AG10803 (cell line): ENCODE measurements at regions not wholly inside any gene's neighbourhood (a gene's known extent, or its start where the extent isn't known, plus 50 kb on each side); places are given as distances from the start of the nearest gene placed in this dataset.

Experiments used
- DNase-seq: peaks from one replicate; pipeline ENCODE4 v3.0.0; 2010; ENCODE audit warnings: low read depth
- H3K4me3 ChIP-seq: 2 replicates; pipeline ENCODE4 v1.5.1; 2011; ENCODE audit warnings: mild to moderate bottlenecking, low read length, control low read depth
- TF ChIP-seq, protein P1 (sequence below): conservative IDR thresholded peaks from 2 replicates; pipeline ENCODE4 v1.5.1; 2011; ENCODE audit warnings: mild to moderate bottlenecking, low read length, control low read depth, inconsistent platforms

DNA sequence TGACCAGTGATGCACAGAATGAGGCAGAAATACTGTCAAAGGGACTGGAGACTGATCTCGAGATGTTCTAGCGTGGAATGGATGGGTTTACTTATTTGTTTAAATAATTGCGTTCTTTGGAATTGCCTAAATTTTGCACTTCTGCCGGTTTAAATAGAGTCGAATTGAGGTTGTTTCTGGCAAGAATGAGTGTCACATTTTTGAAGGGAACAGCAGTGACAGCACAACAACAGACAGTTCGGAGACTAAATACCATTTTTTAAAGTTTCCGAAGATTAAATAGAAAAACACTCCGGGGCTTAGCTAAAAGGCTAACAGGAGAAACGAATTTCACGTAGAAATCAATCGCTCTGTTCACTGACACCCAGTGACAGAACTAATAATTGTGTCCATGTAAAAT lies 969.2 kb upstream of the RBFOX1 start:
- no peak overlapping the region for H3K4me3 ChIP-seq
- TF ChIP-seq, protein P1, sequence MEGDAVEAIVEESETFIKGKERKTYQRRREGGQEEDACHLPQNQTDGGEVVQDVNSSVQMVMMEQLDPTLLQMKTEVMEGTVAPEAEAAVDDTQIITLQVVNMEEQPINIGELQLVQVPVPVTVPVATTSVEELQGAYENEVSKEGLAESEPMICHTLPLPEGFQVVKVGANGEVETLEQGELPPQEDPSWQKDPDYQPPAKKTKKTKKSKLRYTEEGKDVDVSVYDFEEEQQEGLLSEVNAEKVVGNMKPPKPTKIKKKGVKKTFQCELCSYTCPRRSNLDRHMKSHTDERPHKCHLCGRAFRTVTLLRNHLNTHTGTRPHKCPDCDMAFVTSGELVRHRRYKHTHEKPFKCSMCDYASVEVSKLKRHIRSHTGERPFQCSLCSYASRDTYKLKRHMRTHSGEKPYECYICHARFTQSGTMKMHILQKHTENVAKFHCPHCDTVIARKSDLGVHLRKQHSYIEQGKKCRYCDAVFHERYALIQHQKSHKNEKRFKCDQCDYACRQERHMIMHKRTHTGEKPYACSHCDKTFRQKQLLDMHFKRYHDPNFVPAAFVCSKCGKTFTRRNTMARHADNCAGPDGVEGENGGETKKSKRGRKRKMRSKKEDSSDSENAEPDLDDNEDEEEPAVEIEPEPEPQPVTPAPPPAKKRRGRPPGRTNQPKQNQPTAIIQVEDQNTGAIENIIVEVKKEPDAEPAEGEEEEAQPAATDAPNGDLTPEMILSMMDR: no peak
- DNase-seq: no peak

DNA sequence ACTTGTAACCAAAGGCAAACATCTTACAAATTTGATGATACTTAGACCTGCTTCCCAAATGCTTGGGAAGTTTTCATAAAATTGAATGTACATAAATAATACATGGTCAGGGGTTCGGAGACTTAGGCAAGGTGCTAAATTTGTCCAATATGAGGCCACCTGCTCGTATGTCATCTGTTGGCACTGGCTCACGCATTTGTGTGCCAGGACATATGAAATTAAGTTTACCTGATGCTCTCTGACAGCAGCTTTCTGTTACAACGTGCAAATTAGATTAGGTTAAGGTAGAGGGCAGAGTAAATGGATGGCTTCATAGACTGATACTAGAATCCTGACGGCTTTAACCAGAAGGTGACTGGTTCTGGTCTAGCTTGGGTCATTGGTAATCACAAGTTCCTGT lies 970.3 kb upstream of the RBFOX1 start:
- no peak for DNase-seq
- H3K4me3 ChIP-seq: no peak overlapping the region
- TF ChIP-seq, protein P1: no peak

DNA sequence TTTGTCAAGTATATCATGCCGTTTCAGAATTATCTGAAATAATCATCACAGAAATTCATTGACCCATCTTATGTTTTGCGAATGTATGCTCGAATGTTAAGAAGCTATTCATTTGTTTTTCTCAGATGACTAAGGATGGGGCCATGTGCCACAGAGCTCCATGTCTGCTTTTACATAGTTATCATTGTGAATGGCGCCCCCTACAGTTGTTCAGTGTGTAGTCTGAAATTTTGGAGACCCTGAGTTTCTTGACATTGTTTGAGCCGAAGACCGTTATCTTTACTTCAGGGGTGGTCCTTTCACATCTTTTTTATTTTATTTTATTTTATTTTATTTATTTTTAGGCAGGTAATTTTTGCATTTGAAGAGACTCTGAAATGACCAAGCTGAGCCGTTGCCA lies 972.0 kb upstream of the RBFOX1 start:
- TF ChIP-seq, protein P1: no peak
- no peak overlapping the region for H3K4me3 ChIP-seq

DNA sequence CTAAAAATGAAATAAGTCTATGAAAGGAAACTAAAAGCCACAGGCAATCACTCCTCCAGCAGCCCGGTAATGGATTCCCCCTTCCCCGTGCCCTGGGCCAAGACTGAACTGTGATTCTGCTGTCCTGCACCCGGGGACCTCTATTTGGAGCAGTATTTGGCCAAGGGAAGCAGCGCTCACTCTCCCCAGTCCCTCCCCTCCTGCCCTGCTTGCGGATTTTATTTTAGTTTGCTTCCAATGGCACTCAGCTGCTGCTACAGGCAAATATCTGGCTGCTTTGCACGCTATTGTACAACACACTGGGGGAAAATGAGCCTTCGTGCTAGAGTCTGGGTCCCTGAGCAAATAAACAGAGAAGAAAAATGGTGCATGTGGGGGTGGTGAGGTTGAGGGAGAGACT lies 975.7 kb upstream of the RBFOX1 start:
- no peak for DNase-seq
- H3K4me3 ChIP-seq: no peak overlapping the region
- TF ChIP-seq, protein P1: no peak

More for the DNA sequence above, 972.0 kb upstream of the RBFOX1 start:
- DNase-seq: no peak

DNA sequence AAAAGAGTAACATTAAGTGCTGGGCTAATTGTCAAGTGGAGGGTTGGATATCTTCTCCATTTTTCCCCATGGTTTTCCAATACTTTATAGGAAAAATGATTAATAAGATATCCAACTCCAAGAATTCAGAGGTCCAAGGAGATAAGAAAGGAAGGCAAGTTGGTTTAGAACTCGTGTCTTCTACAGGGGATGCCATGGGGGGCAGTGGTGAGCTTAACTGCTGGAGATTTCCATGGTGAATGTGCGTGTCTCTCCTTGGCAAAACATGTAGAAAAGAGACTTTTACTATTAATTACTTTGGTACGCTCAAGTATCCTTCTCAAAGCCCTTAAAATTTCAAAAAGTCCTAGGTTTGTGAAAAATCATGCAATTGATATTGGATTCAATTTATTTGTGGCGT lies 982.9 kb upstream of the RBFOX1 start:
- no peak for DNase-seq

DNA sequence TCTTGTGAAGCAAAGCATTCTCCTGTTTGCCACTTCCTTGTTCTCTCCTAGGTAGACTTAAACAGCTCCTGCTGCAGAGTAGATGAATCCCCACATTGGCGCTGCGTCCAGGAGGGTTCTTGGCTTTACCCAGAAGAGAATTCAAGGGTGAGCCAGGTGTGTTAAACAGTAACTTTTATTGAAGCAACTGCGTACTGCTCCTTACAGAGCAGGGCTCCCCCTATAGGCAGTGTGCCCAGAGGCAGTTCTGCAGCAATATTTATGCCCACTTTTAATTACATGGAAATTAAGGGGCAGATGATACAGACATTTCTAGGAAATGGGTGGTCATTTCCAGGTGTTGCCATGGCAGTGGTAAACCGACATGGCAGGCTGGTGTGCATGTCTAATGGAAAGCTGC lies 987.6 kb upstream of the RBFOX1 start:
- no peak for DNase-seq
- H3K4me3 ChIP-seq: no peak overlapping the region
- TF ChIP-seq, protein P1: no peak

More for the DNA sequence above, 982.9 kb upstream of the RBFOX1 start:
- TF ChIP-seq, protein P1: no peak
- no peak overlapping the region for H3K4me3 ChIP-seq

DNA sequence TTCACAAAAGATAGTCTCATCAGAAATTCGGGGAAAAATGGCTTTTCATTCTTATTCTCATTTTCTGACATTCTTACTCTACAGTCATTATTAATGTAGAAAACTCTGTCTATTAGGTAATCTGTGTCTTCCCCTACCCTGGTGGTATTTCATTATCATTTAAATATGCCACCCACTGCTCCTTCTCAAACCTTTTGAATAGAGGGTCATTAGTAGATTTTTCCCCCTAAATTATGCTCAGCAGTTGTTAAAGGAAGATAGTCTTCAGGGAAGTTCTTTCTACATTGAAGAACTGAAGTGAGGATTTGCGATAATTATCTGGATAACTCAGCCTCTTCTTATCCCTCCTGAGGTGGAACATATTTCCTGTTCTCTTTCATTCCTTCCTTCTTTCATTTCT lies 989.5 kb upstream of the RBFOX1 start:
- TF ChIP-seq, protein P1: no peak
- no peak overlapping the region for H3K4me3 ChIP-seq
- no peak for DNase-seq
